DND-41 (cell line): ENCODE measurements at regions not wholly inside any gene's neighbourhood (a gene's known extent, or its start where the extent isn't known, plus 50 kb on each side); places are given as distances from the start of the nearest gene placed in this dataset.

Experiments used
- ATAC-seq: fragments of 200-7000 bp; cut with Tn5 transposase; 3 replicates; pipeline ENCODE4 v1.9.1; 2021; ENCODE audit warnings: low read depth; ENCODE audit not compliant: insufficient read depth
- DNase-seq: peaks from one replicate; pipeline ENCODE4 v3.0.0-alpha.2; 2020
- H2AFZ ChIP-seq: 2 replicates; pipeline ENCODE4 v1.6.0; 2012; ENCODE audit warnings: low read depth, low read length
- H3K27ac ChIP-seq: 2 replicates; pipeline ENCODE4 v1.5.1; 2012; ENCODE audit warnings: low read length, inconsistent platforms
- H3K27me3 ChIP-seq: fragments of 200-600 bp; sonication (generic); 2 replicates; pipeline ENCODE4 v1.6.0; 2012; ENCODE audit warnings: low read length, mild to moderate bottlenecking, inconsistent platforms; ENCODE audit not compliant: insufficient read depth, poor library complexity
- H3K36me3 ChIP-seq: 2 replicates; pipeline ENCODE4 v1.5.1; 2012; ENCODE audit warnings: low read length, inconsistent platforms; ENCODE audit not compliant: insufficient read depth
- H3K4me1 ChIP-seq: 2 replicates; pipeline ENCODE4 v1.5.1; 2012; ENCODE audit warnings: mild to moderate bottlenecking, low read length; ENCODE audit not compliant: insufficient read depth
- H3K4me2 ChIP-seq: 2 replicates; pipeline ENCODE4 v1.6.0; 2012; ENCODE audit warnings: mild to moderate bottlenecking, moderate library complexity, low read length, inconsistent platforms; ENCODE audit not compliant: insufficient read depth
- H3K4me3 ChIP-seq, 2 experiments: fragments of 200-600 bp in 1 of 2; shearing (Covaris generic) in 1 of 2; 2 replicates each; pipeline ENCODE4 v1.5.1; 2012 to 2016; ENCODE audit warnings: inconsistent platforms in 2 of 2, low read length in 2 of 2, mild to moderate bottlenecking in 2 of 2, low read depth in 1 of 2, moderate library complexity in 1 of 2
- H3K79me2 ChIP-seq: 2 replicates; pipeline ENCODE4 v1.6.0; 2012; ENCODE audit warnings: low read length, inconsistent platforms; ENCODE audit not compliant: insufficient read depth
- H3K9ac ChIP-seq: 2 replicates; pipeline ENCODE4 v1.6.0; 2012; ENCODE audit warnings: low read depth, mild to moderate bottlenecking, inconsistent platforms, low read length, moderate library complexity
- H3K9me3 ChIP-seq: 2 replicates; pipeline ENCODE4 v1.5.1; 2012; ENCODE audit warnings: low read length, moderate library complexity, mild to moderate bottlenecking, inconsistent platforms; ENCODE audit not compliant: insufficient read depth, severe bottlenecking
- H4K20me1 ChIP-seq: 2 replicates; pipeline ENCODE4 v1.6.0; 2012; ENCODE audit warnings: low read length; ENCODE audit not compliant: insufficient read depth
- EZH2 ChIP-seq: IDR thresholded peaks from 3 replicates; pipeline ENCODE4 v1.6.1; 2012; ENCODE audit warnings: borderline replicate concordance, low read depth, mild to moderate bottlenecking, moderate library complexity, low read length, inconsistent platforms; ENCODE audit not compliant: severe bottlenecking
- TF ChIP-seq, protein P1 (sequence below): IDR thresholded peaks from 2 replicates; pipeline ENCODE4 v1.5.1; 2012; ENCODE audit warnings: borderline replicate concordance, low read length, moderate library complexity, mild to moderate bottlenecking; ENCODE audit not compliant: poor library complexity, severe bottlenecking; ENCODE audit errors: extremely low read depth

DNA sequence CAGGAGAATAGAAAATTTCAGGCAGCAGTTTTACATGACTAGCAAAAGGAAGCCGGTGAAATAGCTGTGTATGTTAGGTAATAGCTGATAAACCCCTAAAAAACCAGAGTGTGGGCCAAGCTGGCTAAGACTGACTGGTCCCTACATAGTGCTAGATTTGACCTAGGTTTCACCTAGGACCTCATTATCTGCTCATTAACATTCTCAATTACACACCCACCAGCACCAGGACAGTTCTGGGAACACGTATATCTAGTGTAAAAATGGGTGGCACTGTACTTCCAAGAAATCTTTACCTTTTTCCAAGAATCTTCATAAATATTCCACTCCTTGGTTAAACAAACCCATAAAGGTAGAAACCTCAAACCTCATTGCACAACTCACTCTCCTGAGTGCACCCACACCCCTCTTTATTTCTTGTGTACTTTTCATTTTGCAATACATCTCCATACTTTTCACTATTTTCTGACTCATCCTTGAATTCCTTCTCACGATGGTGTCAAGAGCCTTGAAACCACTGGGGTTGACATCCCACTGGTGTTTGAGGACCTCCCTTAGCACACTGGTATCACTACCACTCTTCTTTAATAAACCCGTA is 262.7 kb upstream of the KCNJ16 start:
- H3K9me3 ChIP-seq, result no peaks in the 10 kb centered on the region
- no peak for ATAC-seq
- H4K20me1 ChIP-seq, result no peaks in the 10 kb centered on the region

DNA sequence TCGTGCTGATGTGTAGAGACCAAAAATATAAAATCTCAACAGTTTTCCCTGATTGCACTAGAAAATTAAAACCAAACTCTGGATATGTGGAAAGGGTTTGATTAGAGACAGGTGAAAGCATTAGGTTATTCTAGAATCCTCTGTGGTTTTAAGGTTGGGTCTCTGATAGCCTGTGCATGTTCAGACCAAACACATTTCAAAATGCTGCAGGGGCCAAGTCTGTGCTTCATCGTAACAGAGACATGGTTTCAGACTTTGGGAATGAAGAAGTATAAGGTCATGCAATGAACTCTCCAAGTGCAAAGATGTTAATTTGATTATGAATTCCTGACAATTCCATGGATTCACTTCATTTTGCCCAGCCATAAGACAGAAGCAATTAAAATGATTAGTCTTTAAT is 261.0 kb upstream of the KCNJ16 start:
- DNase-seq, result no peak
- H3K27me3 ChIP-seq, result no peaks in the 10 kb centered on the region
- H3K36me3 ChIP-seq, result no peaks in the 10 kb centered on the region
- H3K79me2 ChIP-seq, result no peaks in the 10 kb centered on the region
- no peaks in the 10 kb centered on the region for H4K20me1 ChIP-seq
- TF ChIP-seq, protein P1, sequence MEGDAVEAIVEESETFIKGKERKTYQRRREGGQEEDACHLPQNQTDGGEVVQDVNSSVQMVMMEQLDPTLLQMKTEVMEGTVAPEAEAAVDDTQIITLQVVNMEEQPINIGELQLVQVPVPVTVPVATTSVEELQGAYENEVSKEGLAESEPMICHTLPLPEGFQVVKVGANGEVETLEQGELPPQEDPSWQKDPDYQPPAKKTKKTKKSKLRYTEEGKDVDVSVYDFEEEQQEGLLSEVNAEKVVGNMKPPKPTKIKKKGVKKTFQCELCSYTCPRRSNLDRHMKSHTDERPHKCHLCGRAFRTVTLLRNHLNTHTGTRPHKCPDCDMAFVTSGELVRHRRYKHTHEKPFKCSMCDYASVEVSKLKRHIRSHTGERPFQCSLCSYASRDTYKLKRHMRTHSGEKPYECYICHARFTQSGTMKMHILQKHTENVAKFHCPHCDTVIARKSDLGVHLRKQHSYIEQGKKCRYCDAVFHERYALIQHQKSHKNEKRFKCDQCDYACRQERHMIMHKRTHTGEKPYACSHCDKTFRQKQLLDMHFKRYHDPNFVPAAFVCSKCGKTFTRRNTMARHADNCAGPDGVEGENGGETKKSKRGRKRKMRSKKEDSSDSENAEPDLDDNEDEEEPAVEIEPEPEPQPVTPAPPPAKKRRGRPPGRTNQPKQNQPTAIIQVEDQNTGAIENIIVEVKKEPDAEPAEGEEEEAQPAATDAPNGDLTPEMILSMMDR, result no peak
- no peak for TF ChIP-seq EZH2
- no peaks in the 10 kb centered on the region for H3K4me1 ChIP-seq
- H3K4me3 ChIP-seq, result no peak overlapping the region
- no peak overlapping the region for H3K4me2 ChIP-seq
- H3K9me3 ChIP-seq, result no peaks in the 10 kb centered on the region
- H3K27ac ChIP-seq, result no peak overlapping the region
- no peak overlapping the region for H3K9ac ChIP-seq
- no peak for ATAC-seq
- H2AFZ ChIP-seq, result no peak overlapping the region

More for the DNA sequence above, 262.7 kb upstream of the KCNJ16 start:
- Histone ChIP-seq H3K27ac (no peak overlapping the region), H3K36me3 (no peaks in the 10 kb centered on the region), H3K9ac (no peak overlapping the region), H3K4me3 (no peak overlapping the region), H3K27me3 (no peaks in the 10 kb centered on the region), H3K4me2 (no peak overlapping the region), H3K79me2 (no peaks in the 10 kb centered on the region), H2AFZ (no peak overlapping the region), H3K4me1 (no peaks in the 10 kb centered on the region)
- TF ChIP-seq, protein P1, result no peak
- no peak for TF ChIP-seq EZH2
- DNase-seq, result no peak

DNA sequence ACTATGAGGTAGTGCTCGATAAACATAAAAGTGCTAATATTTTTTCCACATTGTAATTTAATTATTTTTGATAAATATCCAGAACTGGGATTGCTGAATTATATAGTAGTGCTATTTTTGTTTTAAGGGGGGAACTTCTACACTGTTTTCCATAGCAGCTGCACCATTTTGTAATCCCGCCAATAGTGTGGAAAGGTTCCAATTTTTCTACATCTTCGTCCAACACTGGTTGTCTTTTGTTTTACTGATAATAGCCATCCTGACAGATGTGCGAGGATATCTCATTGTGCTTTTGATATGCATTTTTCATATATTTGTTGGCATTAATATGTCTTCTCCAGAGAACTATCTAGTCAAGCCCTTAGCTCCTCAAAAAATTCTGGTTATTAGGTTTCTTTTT is 259.6 kb upstream of the KCNJ16 start:
- DNase-seq (no peak), ATAC-seq (no peak)
- Histone ChIP-seq H3K27me3 (no peaks in the 10 kb centered on the region), H2AFZ (no peak overlapping the region), H4K20me1 (no peaks in the 10 kb centered on the region), H3K79me2 (no peaks in the 10 kb centered on the region), H3K9me3 (no peaks in the 10 kb centered on the region), H3K9ac (no peak overlapping the region), H3K4me3 (no peak overlapping the region), H3K4me1 (no peaks in the 10 kb centered on the region), H3K36me3 (no peaks in the 10 kb centered on the region), H3K4me2 (no peak overlapping the region), H3K27ac (no peak overlapping the region)
- TF ChIP-seq EZH2, result no peak
- TF ChIP-seq, protein P1, result no peak

DNA sequence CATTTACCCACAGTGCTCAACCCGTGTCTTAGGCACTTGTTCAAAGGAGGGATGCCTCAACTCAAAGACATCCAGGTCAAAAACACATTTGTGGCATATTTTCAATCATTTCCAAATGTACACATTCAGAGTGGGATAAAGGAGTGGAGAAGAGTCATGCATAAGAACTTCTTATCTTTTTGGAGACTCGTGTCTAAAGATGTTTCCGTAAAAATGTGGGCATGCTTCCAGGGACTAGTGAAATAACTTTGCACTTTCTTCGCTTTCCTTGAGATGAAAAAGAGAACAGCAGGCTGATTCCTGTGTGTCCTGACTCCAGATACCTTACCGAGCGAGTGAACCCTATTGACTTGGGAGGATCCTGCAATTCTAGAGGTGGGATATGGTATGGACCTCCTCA is 256.6 kb upstream of the KCNJ16 start:
- Histone ChIP-seq H3K4me3 (no peak overlapping the region), H3K9ac (no peak overlapping the region), H3K27me3 (no peaks in the 10 kb centered on the region), H2AFZ (no peak overlapping the region), H3K4me2 (no peak overlapping the region), H3K9me3 (peaks cover 11% of the 10 kb centered on the region), H3K4me1 (no peaks in the 10 kb centered on the region), H4K20me1 (no peaks in the 10 kb centered on the region), H3K27ac (no peak overlapping the region), H3K36me3 (no peaks in the 10 kb centered on the region), H3K79me2 (no peaks in the 10 kb centered on the region)
- DNase-seq (no peak), ATAC-seq (no peak)
- TF ChIP-seq EZH2, result no peak
- TF ChIP-seq, protein P1, result no peak
